Testis (tissue), 2 donors: ENCODE measurements at regions not wholly inside any gene's neighbourhood (a gene's known extent, or its start where the extent isn't known, plus 50 kb on each side); places are given as distances from the start of the nearest gene placed in this dataset.

Experiments
- DNase-seq: peaks from one replicate; pipeline ENCODE4 v3.0.0-alpha.2; 2019
- H3K27ac ChIP-seq, 2 donors: fragments of 200-600 bp; sonication (generic); one replicate each; pipeline ENCODE4 v1.5.1; 2019
- H3K27me3 ChIP-seq: fragments of 200-600 bp; sonication (generic); one replicate; pipeline ENCODE4 v1.5.1; 2019
- H3K36me3 ChIP-seq: fragments of 200-600 bp; sonication (generic); one replicate; pipeline ENCODE4 v1.5.1; 2017; ENCODE audit warnings: low read depth; ENCODE audit errors: missing control alignments
- H3K4me1 ChIP-seq: fragments of 200-600 bp; sonication (generic); one replicate; pipeline ENCODE4 v1.5.1; 2019
- H3K4me3 ChIP-seq, 2 donors: fragments of 200-600 bp; sonication (generic); one replicate each; pipeline ENCODE4 v1.5.1; 2017 to 2019
- H3K9me3 ChIP-seq: fragments of 200-600 bp; sonication (generic); one replicate; pipeline ENCODE4 v1.5.1; 2017
- CTCF ChIP-seq, 3 experiments: fragments of 450-650 bp in 2 of 3; fragments of 200-600 bp in 1 of 3; sonication (generic) in 1 of 3; IDR thresholded peaks; one replicate each; pipeline ENCODE4 v1.5.1; 2016 to 2019; ENCODE audit warnings: antibody characterized with exemption in 3 of 3, mild to moderate bottlenecking in 2 of 3, moderate library complexity in 1 of 3
- POLR2A ChIP-seq: fragments of 450-650 bp; IDR thresholded peaks from one replicate; pipeline ENCODE4 v1.6.1; 2017; ENCODE audit warnings: antibody characterized with exemption, mild to moderate bottlenecking, moderate library complexity
- WGBS, 2 donors: methylation state at CpG; one replicate each; pipeline ENCODE4 v1.1.5; 2018; 5-methylcytosine and 5-hydroxymethylcytosine counted together
- intact Hi-C: fragments of 100-400 bp; cut with DNase I; formaldehyde crosslinking; loops from one replicate; pipeline ENCODE4 v1.15.1; 2023; ENCODE audit warnings: low total_unique reads

GRCh38 chr14:101117543-101117942 lies 214.0 kb upstream of the RTL1 start:
- no peak for TF ChIP-seq CTCF (IDR thresholded peaks at IDR 0.05)
- no peak for TF ChIP-seq POLR2A
- DNase-seq = no peak
- no peaks in the 10 kb centered on the region for H3K4me1 ChIP-seq

GRCh38 chr14:101118233-101118632 lies 214.7 kb upstream of the RTL1 start:
- peak; percentile 1 for DNase-seq
- H3K9me3 ChIP-seq = no peaks in the 10 kb centered on the region
- no peak overlapping the region for H3K27ac ChIP-seq
- no peaks in the 10 kb centered on the region for H3K36me3 ChIP-seq
- H3K4me3 ChIP-seq = no peak overlapping the region
- H3K4me1 ChIP-seq = no peaks in the 10 kb centered on the region
- no peaks in the 10 kb centered on the region for H3K27me3 ChIP-seq
- TF ChIP-seq CTCF (IDR thresholded peaks at IDR 0.05) (no peak), POLR2A (no peak)
- WGBS, 2 donors = 65 to 81% methylated on average over 4 of the region's 4 CpGs
- intact Hi-C loops = no loop called here

More at GRCh38 chr14:101117543-101117942, 214.0 kb upstream of the RTL1 start:
- no peaks in the 10 kb centered on the region for H3K36me3 ChIP-seq
- H3K27me3 ChIP-seq = no peaks in the 10 kb centered on the region
- no peak overlapping the region for H3K4me3 ChIP-seq
- intact Hi-C loops = no loop called here
- 62 to 65% methylated on average over 2 of the region's 2 CpGs for WGBS, 2 donors
- no peak overlapping the region for H3K27ac ChIP-seq
- no peaks in the 10 kb centered on the region for H3K9me3 ChIP-seq

- H3K36me3 ChIP-seq = no peaks in the 10 kb centered on the region
- peak overlapping the region; percentile 39 to 61 for H3K27ac ChIP-seq
- intact Hi-C loops = no loop called here
- H3K4me3 ChIP-seq = no peak overlapping the region
- DNase-seq = peak; percentile 32
- H3K27me3 ChIP-seq = no peaks in the 10 kb centered on the region
- no peak for TF ChIP-seq POLR2A
- TF ChIP-seq CTCF (IDR thresholded peaks at IDR 0.05) = no peak
- 46 to 65% methylated on average over 20 of the region's 20 CpGs for WGBS, 2 donors
- no peaks in the 10 kb centered on the region for H3K9me3 ChIP-seq
- no peaks in the 10 kb centered on the region for H3K4me1 ChIP-seq
These were observed 215.4 kb upstream of the RTL1 start for GRCh38 chr14:101118746-101119591.

GRCh38 chr14:101119830-101120571 lies 216.5 kb upstream of the RTL1 start:
- intact Hi-C loops = no loop called here
- H3K4me1 ChIP-seq = no peaks in the 10 kb centered on the region
- TF ChIP-seq CTCF (IDR thresholded peaks at IDR 0.05) (no peak), POLR2A (no peak)
- peak overlapping the region; percentile 37 to 61 for H3K27ac ChIP-seq
- DNase-seq = peak; percentile 24
- H3K27me3 ChIP-seq = no peaks in the 10 kb centered on the region
- no peaks in the 10 kb centered on the region for H3K9me3 ChIP-seq
- no peaks in the 10 kb centered on the region for H3K36me3 ChIP-seq
- WGBS, 2 donors = 47% methylated on average over 12 to 20 of the region's 20 CpGs
- no peak overlapping the region for H3K4me3 ChIP-seq
